SK-N-SH (cell line): ENCODE measurements at regions not wholly inside any gene's neighbourhood (a gene's known extent, or its start where the extent isn't known, plus 50 kb on each side); places are given as distances from the start of the nearest gene placed in this dataset.

Experiments
- CTCF ChIA-PET: fragments of 300-600, 350-600 bp; formaldehyde crosslinking; extraction: SDS; loops from one replicate; lab custom pipeline; 2021; lab: Yijun Ruan, JAX
- POLR2A ChIA-PET: fragments of 350-600 bp; sonication (Branson Sonifier 250); formaldehyde crosslinking; extraction: SDS; loops from one replicate; lab custom pipeline; 2020; ENCODE audit warnings: antibody characterized with exemption, inconsistent platforms; lab: Yijun Ruan, JAX
- DNase-seq: peaks from one replicate; pipeline ENCODE4 v3.0.0; 2012
- H2AFZ ChIP-seq: fragments of 200-600 bp; sonication (generic); 2 replicates; pipeline ENCODE4 v1.8.1; 2016; ENCODE audit warnings: antibody characterized with exemption, mild to moderate bottlenecking, low read depth
- H3F3A ChIP-seq: fragments of 200-600 bp; sonication (generic); replicated peaks from 2 replicates; pipeline ENCODE3; 2016; ENCODE audit warnings: antibody characterized with exemption, mild to moderate bottlenecking; ENCODE audit not compliant: insufficient read depth
- H3K27ac ChIP-seq, 2 experiments: fragments of 200-500 bp in 1 of 2; fragments of 200-600 bp in 1 of 2; sonication (Bioruptor generic) in 1 of 2; sonication (generic), shearing (Covaris generic) in 1 of 2; 2 replicates each; pipeline versions ENCODE4 v1.5.1 to v1.6.1; 2014 to 2016; ENCODE audit warnings: low read depth in 2 of 2, inconsistent platforms in 1 of 2, low read length in 1 of 2, mild to moderate bottlenecking in 1 of 2, mixed read lengths in 1 of 2
- H3K27me3 ChIP-seq: fragments of 200-600 bp; sonication (generic), shearing (Covaris generic); 2 replicates; pipeline ENCODE4 v1.6.1; 2016; ENCODE audit warnings: mixed run types; ENCODE audit not compliant: insufficient read depth
- H3K36me3 ChIP-seq, 2 experiments: fragments of 200-500 bp in 1 of 2; fragments of 200-600 bp in 1 of 2; sonication (Bioruptor generic) in 1 of 2; sonication (generic) in 1 of 2; replicated peaks in 1 of 2; 2 replicates each; pipeline versions ENCODE3 to v1.5.1; 2014 to 2016; ENCODE audit warnings: low read length in 1 of 2, mild to moderate bottlenecking in 1 of 2; ENCODE audit not compliant: insufficient read depth in 2 of 2, control insufficient read depth in 1 of 2
- H3K4me1 ChIP-seq, 2 experiments: fragments of 200-500 bp in 1 of 2; fragments of 200-600 bp in 1 of 2; sonication (Bioruptor generic) in 1 of 2; sonication (generic), shearing (Covaris generic) in 1 of 2; 2 replicates each; pipeline versions ENCODE4 v1.5.1 to v1.6.1; 2014 to 2016; ENCODE audit warnings: low read depth in 1 of 2, low read length in 1 of 2, mixed run types in 1 of 2; ENCODE audit not compliant: insufficient read depth in 2 of 2, control insufficient read depth in 1 of 2
- H3K4me2 ChIP-seq: fragments of 200-600 bp; sonication (generic), shearing (Covaris generic); 2 replicates; pipeline ENCODE4 v1.6.1; 2017; ENCODE audit warnings: mixed run types
- H3K4me3 ChIP-seq, 2 experiments: fragments of 200-500 bp in 1 of 2; fragments of 200-600 bp in 1 of 2; sonication (Bioruptor generic) in 1 of 2; sonication (generic), shearing (Covaris generic) in 1 of 2; 2 replicates each; pipeline versions ENCODE4 v1.5.1 to v1.8.1; 2014 to 2016; ENCODE audit warnings: low read depth in 2 of 2, inconsistent platforms in 1 of 2, low read length in 1 of 2, mild to moderate bottlenecking in 1 of 2, mixed read lengths in 1 of 2, moderate library complexity in 1 of 2
- H3K79me2 ChIP-seq: fragments of 200-600 bp; sonication (generic); 2 replicates; pipeline ENCODE4 v1.8.1; 2017; ENCODE audit warnings: mild to moderate bottlenecking; ENCODE audit not compliant: insufficient read depth
- H3K9ac ChIP-seq: fragments of 200-600 bp; sonication (generic); 2 replicates; pipeline ENCODE4 v1.6.1; 2017; ENCODE audit warnings: mixed run types
- H3K9me2 ChIP-seq: fragments of 200-600 bp; sonication (generic); 2 replicates; pipeline ENCODE4 v1.6.1; 2017; ENCODE audit warnings: mixed run types
- H3K9me3 ChIP-seq: fragments of 200-600 bp; sonication (generic); 2 replicates; pipeline ENCODE4 v1.6.1; 2017; ENCODE audit warnings: mixed run types, mild to moderate bottlenecking, moderate library complexity
- H4K20me1 ChIP-seq: fragments of 200-600 bp; sonication (generic); 2 replicates; pipeline ENCODE4 v1.6.1; 2017; ENCODE audit warnings: mild to moderate bottlenecking, mixed run types; ENCODE audit not compliant: insufficient read depth
- CHD2 ChIP-seq: fragments of 150-350 bp; IDR thresholded peaks from 2 replicates; pipeline ENCODE4 v1.6.1; 2018; ENCODE audit warnings: low read length; ENCODE audit not compliant: partially characterized antibody
- ELF1 ChIP-seq: IDR thresholded peaks from 2 replicates; pipeline ENCODE4 v1.4.0; 2012
- EP300 ChIP-seq, 2 experiments: IDR thresholded peaks; 2 replicates each; pipeline versions ENCODE4 v1.4.0 to v1.6.1; 2012; ENCODE audit warnings: borderline replicate concordance in 1 of 2, low read depth in 1 of 2, low read length in 1 of 2
- FOXJ3 ChIP-seq: sonication (generic); formaldehyde crosslinking; IDR thresholded peaks from 2 replicates; pipeline ENCODE4 v1.5.1; 2020; ENCODE audit warnings: mild to moderate bottlenecking, missing genetic modification reagents
- GATA2 ChIP-seq: sonication (generic); formaldehyde crosslinking; IDR thresholded peaks from 2 replicates; pipeline ENCODE4 v1.5.0; 2020; ENCODE audit warnings: mild to moderate bottlenecking, missing genetic modification reagents
- MXI1 ChIP-seq: IDR thresholded peaks from 2 replicates; pipeline ENCODE4 v1.6.1; 2012; ENCODE audit warnings: mild to moderate bottlenecking, low read depth, low read length, improper control_type of control experiment
- NFIC ChIP-seq: IDR thresholded peaks from 2 replicates; pipeline ENCODE4 v1.4.0; 2012; ENCODE audit warnings: borderline replicate concordance
- NRF1 ChIP-seq: IDR thresholded peaks from 2 replicates; pipeline ENCODE4 v1.6.1; 2012; ENCODE audit warnings: low read depth, mild to moderate bottlenecking, low read length
- POLR2AphosphoS5 ChIP-seq: IDR thresholded peaks from 2 replicates; pipeline ENCODE4 v1.6.1; 2012; ENCODE audit warnings: low read depth, low read length
- RAD21 ChIP-seq: IDR thresholded peaks from 2 replicates; pipeline ENCODE4 v1.6.1; 2012; ENCODE audit warnings: mild to moderate bottlenecking, low read length
- RFX5 ChIP-seq: IDR thresholded peaks from 2 replicates; pipeline ENCODE4 v1.6.1; 2012; ENCODE audit warnings: mild to moderate bottlenecking, improper control_type of control experiment, low read length
- RXRA ChIP-seq: IDR thresholded peaks from 2 replicates; pipeline ENCODE4 v1.4.0; 2012; ENCODE audit warnings: low read depth, mild to moderate bottlenecking, borderline replicate concordance
- SIN3A ChIP-seq: IDR thresholded peaks from 2 replicates; pipeline ENCODE4 v1.6.1; 2012; ENCODE audit warnings: low read depth, mild to moderate bottlenecking, low read length, moderate library complexity, borderline replicate concordance
- TCF12 ChIP-seq: IDR thresholded peaks from 2 replicates; pipeline ENCODE4 v1.4.0; 2012
- YY1 ChIP-seq: IDR thresholded peaks from 2 replicates; pipeline ENCODE4 v1.4.0; 2012; ENCODE audit warnings: low read depth, mild to moderate bottlenecking
- WGBS: methylation state at CpG from one replicate; pipeline ENCODE4 v1.1.6; 2017; ENCODE audit warnings: low lambda C conversion rate; 5-methylcytosine and 5-hydroxymethylcytosine counted together
- TF ChIP-seq, protein P1 (sequence below): fragments of 200-600 bp; sonication (generic); IDR thresholded peaks from 2 replicates; pipeline ENCODE4 v1.6.1; 2017; ENCODE audit warnings: antibody characterized with exemption, mild to moderate bottlenecking, moderate library complexity
- TF ChIP-seq, protein P2 (sequence below): IDR thresholded peaks from 2 replicates; pipeline ENCODE4 v1.4.0; 2012; ENCODE audit warnings: low read depth, borderline replicate concordance
- TF ChIP-seq, protein P3 (sequence below): IDR thresholded peaks from 2 replicates; pipeline ENCODE4; 2012
- TF ChIP-seq, protein P4 (sequence below): IDR thresholded peaks from 2 replicates; pipeline ENCODE4 v1.6.1; 2012; ENCODE audit warnings: mild to moderate bottlenecking, low read depth, low read length, moderate library complexity

DNA sequence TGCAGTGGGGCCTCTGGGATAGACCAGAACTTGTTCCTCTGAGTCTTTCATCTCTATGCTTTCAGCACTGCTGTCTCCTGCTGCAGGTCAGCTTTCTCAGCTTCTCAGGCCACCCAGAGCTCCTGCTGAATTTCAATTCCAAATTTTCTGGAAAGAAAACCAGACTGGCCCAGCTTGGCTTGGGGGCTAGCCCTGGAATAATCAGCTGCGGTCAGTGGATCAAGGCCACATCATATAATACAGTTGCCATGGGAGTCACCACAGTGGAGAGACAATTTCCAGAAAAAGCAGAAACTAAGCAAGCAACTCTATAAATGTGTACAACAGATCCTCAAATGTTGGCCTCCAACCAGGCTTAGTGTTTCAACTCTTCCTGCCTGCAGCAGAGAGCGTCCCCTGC lies 91.1 kb upstream of the SLC24A5 start:
- 78% methylated on average over 1 of the region's 2 CpGs for WGBS
- no peak overlapping the region for H3K4me2 ChIP-seq
- H3K4me1 ChIP-seq, result peaks cover 0 to 2% of the 10 kb centered on the region in 2 experiments; a peak in 2 of 4 replicates
- H3K4me3 ChIP-seq, result no peak overlapping the region
- H3K9ac ChIP-seq, result no peak overlapping the region
- DNase-seq, result no peak
- H3K9me2 ChIP-seq, result no peaks in the 10 kb centered on the region
- no peaks in the 10 kb centered on the region for H3K79me2 ChIP-seq
- no peaks in the 10 kb centered on the region for H3K27me3 ChIP-seq
- no peaks in the 10 kb centered on the region for H3F3A ChIP-seq
- ChIA-PET POLR2A (no interaction called here), CTCF (no interaction called here)
- no peaks in the 10 kb centered on the region for H3K9me3 ChIP-seq
- no peak overlapping the region for H3K27ac ChIP-seq
- H3K36me3 ChIP-seq, result no peaks in the 10 kb centered on the region
- H2AFZ ChIP-seq, result no peak overlapping the region
- no peaks in the 10 kb centered on the region for H4K20me1 ChIP-seq
- TF ChIP-seq, protein P1, sequence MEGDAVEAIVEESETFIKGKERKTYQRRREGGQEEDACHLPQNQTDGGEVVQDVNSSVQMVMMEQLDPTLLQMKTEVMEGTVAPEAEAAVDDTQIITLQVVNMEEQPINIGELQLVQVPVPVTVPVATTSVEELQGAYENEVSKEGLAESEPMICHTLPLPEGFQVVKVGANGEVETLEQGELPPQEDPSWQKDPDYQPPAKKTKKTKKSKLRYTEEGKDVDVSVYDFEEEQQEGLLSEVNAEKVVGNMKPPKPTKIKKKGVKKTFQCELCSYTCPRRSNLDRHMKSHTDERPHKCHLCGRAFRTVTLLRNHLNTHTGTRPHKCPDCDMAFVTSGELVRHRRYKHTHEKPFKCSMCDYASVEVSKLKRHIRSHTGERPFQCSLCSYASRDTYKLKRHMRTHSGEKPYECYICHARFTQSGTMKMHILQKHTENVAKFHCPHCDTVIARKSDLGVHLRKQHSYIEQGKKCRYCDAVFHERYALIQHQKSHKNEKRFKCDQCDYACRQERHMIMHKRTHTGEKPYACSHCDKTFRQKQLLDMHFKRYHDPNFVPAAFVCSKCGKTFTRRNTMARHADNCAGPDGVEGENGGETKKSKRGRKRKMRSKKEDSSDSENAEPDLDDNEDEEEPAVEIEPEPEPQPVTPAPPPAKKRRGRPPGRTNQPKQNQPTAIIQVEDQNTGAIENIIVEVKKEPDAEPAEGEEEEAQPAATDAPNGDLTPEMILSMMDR, result no peak
- TF ChIP-seq, protein P2, sequence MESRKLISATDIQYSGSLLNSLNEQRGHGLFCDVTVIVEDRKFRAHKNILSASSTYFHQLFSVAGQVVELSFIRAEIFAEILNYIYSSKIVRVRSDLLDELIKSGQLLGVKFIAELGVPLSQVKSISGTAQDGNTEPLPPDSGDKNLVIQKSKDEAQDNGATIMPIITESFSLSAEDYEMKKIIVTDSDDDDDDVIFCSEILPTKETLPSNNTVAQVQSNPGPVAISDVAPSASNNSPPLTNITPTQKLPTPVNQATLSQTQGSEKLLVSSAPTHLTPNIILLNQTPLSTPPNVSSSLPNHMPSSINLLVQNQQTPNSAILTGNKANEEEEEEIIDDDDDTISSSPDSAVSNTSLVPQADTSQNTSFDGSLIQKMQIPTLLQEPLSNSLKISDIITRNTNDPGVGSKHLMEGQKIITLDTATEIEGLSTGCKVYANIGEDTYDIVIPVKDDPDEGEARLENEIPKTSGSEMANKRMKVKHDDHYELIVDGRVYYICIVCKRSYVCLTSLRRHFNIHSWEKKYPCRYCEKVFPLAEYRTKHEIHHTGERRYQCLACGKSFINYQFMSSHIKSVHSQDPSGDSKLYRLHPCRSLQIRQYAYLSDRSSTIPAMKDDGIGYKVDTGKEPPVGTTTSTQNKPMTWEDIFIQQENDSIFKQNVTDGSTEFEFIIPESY, result no peak
- no peak for TF ChIP-seq SIN3A
- TF ChIP-seq, protein P3, sequence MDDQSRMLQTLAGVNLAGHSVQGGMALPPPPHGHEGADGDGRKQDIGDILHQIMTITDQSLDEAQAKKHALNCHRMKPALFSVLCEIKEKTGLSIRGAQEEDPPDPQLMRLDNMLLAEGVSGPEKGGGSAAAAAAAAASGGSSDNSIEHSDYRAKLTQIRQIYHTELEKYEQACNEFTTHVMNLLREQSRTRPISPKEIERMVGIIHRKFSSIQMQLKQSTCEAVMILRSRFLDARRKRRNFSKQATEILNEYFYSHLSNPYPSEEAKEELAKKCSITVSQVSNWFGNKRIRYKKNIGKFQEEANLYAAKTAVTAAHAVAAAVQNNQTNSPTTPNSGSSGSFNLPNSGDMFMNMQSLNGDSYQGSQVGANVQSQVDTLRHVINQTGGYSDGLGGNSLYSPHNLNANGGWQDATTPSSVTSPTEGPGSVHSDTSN, result no peak
- no peak for TF ChIP-seq NRF1
- TF ChIP-seq TCF12, result no peak
- TF ChIP-seq RAD21, result no peak
- no peak for TF ChIP-seq GATA2
- TF ChIP-seq CHD2, result no peak
- TF ChIP-seq RXRA, result no peak
- no peak for TF ChIP-seq EP300 (IDR thresholded peaks at IDR 0.05; ENCODE audit: borderline replicate concordance in 1 of 2, low read depth in 1 of 2, low read length in 1 of 2)
- TF ChIP-seq NFIC, result no peak
- TF ChIP-seq ELF1, result no peak
- no peak for TF ChIP-seq POLR2AphosphoS5
- no peak for TF ChIP-seq RFX5
- TF ChIP-seq MXI1, result no peak
- TF ChIP-seq, protein P4, sequence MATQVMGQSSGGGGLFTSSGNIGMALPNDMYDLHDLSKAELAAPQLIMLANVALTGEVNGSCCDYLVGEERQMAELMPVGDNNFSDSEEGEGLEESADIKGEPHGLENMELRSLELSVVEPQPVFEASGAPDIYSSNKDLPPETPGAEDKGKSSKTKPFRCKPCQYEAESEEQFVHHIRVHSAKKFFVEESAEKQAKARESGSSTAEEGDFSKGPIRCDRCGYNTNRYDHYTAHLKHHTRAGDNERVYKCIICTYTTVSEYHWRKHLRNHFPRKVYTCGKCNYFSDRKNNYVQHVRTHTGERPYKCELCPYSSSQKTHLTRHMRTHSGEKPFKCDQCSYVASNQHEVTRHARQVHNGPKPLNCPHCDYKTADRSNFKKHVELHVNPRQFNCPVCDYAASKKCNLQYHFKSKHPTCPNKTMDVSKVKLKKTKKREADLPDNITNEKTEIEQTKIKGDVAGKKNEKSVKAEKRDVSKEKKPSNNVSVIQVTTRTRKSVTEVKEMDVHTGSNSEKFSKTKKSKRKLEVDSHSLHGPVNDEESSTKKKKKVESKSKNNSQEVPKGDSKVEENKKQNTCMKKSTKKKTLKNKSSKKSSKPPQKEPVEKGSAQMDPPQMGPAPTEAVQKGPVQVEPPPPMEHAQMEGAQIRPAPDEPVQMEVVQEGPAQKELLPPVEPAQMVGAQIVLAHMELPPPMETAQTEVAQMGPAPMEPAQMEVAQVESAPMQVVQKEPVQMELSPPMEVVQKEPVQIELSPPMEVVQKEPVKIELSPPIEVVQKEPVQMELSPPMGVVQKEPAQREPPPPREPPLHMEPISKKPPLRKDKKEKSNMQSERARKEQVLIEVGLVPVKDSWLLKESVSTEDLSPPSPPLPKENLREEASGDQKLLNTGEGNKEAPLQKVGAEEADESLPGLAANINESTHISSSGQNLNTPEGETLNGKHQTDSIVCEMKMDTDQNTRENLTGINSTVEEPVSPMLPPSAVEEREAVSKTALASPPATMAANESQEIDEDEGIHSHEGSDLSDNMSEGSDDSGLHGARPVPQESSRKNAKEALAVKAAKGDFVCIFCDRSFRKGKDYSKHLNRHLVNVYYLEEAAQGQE, result no peak
- TF ChIP-seq FOXJ3 (CRISPR knock-in tag), result no peak
- TF ChIP-seq YY1, result no peak
